ENCODE measurements at regions not wholly inside any gene's neighbourhood (a gene's known extent, or its start where the extent isn't known, plus 50 kb on each side); places are given as distances from the start of the nearest gene placed in this dataset.

- TF ChIP-seq E2F8 (IDR thresholded peaks at IDR 0.05; ENCODE audit: low read depth, partially characterized antibody): no peak
- TF ChIP-seq SREBF1 (IDR thresholded peaks at IDR 0.05; ENCODE audit: low read length): no peak
- TF ChIP-seq USF1 (IDR thresholded peaks at IDR 0.05; ENCODE audit: borderline replicate concordance, extremely low read length, insufficient read depth, low read depth, low read length): no peak
- TF ChIP-seq NBN (IDR thresholded peaks at IDR 0.05): no peak
These were observed 1176.4 kb upstream of the CDH18 start (continued) for GRCh38 chr5:21164425-21164824.

GRCh38 chr5:21159510-21160059 lies 1171.6 kb upstream of the CDH18 start:
- Histone ChIP-seq H2AFZ (ENCODE audit: control insufficient read depth, low read depth, low read length) (no peak overlapping the region), H4K20me1 (ENCODE audit: control insufficient read depth, insufficient read depth) (no peaks in the 10 kb centered on the region), H3K9me3 (replicated peaks; ENCODE audit: control insufficient read depth, insufficient read depth, low read length) (no peaks in the 10 kb centered on the region), H3K4me3 (no peak overlapping the region), H3K9ac (ENCODE audit: control insufficient read depth, insufficient read depth, low read length) (no peak overlapping the region), H3K27ac (ENCODE audit: control insufficient read depth, insufficient read depth) (no peak overlapping the region), H3K36me3 (ENCODE audit: control insufficient read depth in 2 of 2, insufficient read depth in 2 of 2, low read length in 1 of 2) (no peaks in the 10 kb centered on the region), H3K4me2 (ENCODE audit: control insufficient read depth, insufficient read depth) (no peak overlapping the region), H3K4me1 (ENCODE audit: control insufficient read depth, insufficient read depth, low read length) (no peaks in the 10 kb centered on the region), H3K27me3 (replicated peaks in 1 of 2; ENCODE audit: control insufficient read depth in 2 of 2, insufficient read depth in 2 of 2, low read length in 1 of 2) (no peaks in the 10 kb centered on the region), H3K79me2 (ENCODE audit: control insufficient read depth, insufficient read depth, low read length) (no peaks in the 10 kb centered on the region)
- CTCF ChIA-PET: no interaction called here
- POLR2A ChIA-PET: no interaction called here
- intact Hi-C loops (cut with micrococcal nuclease; ENCODE audit: unreplicated experiment) (no loop called here), in situ Hi-C loops (cut with MboI) (no loop called here)
- RAD21 ChIA-PET (ENCODE audit: unreplicated experiment): no interaction called here
- BruUV-seq (replicated peaks): no TSS peak
- ATAC-seq (no peak), FAIRE-seq (no peak), DNase-seq (ENCODE audit: low read depth, low spot score) (no peak)
- SMC1A ChIA-PET (ENCODE audit: uncharacterized antibody, unreplicated experiment): no interaction called here
- WGBS (ENCODE audit: insufficient coverage, insufficient replicate concordance, low lambda C conversion rate, missing lambda C conversion rate): 36% methylated on average over 3 of the region's 3 CpGs
- no peak for TF ChIP-seq ZSCAN29 (IDR thresholded peaks at IDR 0.05)
- TF ChIP-seq STAT3 (IDR thresholded peaks at IDR 0.05; ENCODE audit: low read depth, low read length): no peak
- TF ChIP-seq ZBED1 (IDR thresholded peaks at IDR 0.05; ENCODE audit: borderline replicate concordance): no peak
- TF ChIP-seq ZNF622 (IDR thresholded peaks at IDR 0.05): no peak
- no peak for TF ChIP-seq JUNB (IDR thresholded peaks at IDR 0.05)
- TF ChIP-seq ZNF207 (IDR thresholded peaks at IDR 0.05; ENCODE audit: borderline replicate concordance): no peak
- no peak for TF ChIP-seq CEBPZ (IDR thresholded peaks at IDR 0.05; ENCODE audit: low read depth, low read length)
- no peak for TF ChIP-seq CHD4 (IDR thresholded peaks at IDR 0.05)
- TF ChIP-seq USF1 (IDR thresholded peaks at IDR 0.05; ENCODE audit: borderline replicate concordance, extremely low read length, insufficient read depth, low read depth, low read length): no peak
- TF ChIP-seq HSF1 (IDR thresholded peaks at IDR 0.05; ENCODE audit: low read depth, low read length): no peak
- TF ChIP-seq EGR1 (IDR thresholded peaks at IDR 0.05; ENCODE audit: borderline replicate concordance in 1 of 2, low read depth in 2 of 2, low read length in 2 of 2): no peak

Measured in GM12878 (cell line).